ENCODE measurements at regions not wholly inside any gene's neighbourhood (a gene's known extent, or its start where the extent isn't known, plus 50 kb on each side); places are given as distances from the start of the nearest gene placed in this dataset.
"Not testable (repeated sequence)": the region's sequence is repeated elsewhere in the genome, so short reads cannot be mapped to it uniquely, and the experiment has no call there.

GRCh38 chr20:51154708-51155690, 132.1 kb upstream of the KCNG1 start:
- DNase-seq = no peak

GRCh38 chr20:51153867-51154707, 131.2 kb upstream of the KCNG1 start:
- DNase-seq = no peak

DNA sequence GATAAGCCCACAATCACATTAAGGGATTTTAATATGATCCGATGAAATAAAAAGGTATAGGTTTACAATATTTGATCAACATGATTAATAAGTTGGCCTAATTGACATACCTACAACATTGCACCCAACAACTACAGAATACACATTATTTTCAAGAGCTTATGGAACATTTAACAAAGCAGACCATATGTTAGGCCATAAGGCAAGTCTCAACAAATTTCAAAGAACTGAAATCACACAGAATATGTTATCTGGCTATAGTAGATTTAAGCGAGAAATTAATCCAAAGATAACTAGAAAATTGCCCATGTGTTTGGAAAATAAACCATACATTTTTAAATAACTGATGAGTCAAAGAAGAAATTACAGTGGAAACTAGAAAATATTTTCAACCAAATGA, 126.0 kb upstream of the KCNG1 start:
- DNase-seq = no peak

GRCh38 chr20:51144476-51144875, 121.6 kb upstream of the KCNG1 start:
- DNase-seq = no peak

- no peak for DNase-seq
Observed at GRCh38 chr20:51143652-51144051, 120.7 kb upstream of the KCNG1 start.

DNA sequence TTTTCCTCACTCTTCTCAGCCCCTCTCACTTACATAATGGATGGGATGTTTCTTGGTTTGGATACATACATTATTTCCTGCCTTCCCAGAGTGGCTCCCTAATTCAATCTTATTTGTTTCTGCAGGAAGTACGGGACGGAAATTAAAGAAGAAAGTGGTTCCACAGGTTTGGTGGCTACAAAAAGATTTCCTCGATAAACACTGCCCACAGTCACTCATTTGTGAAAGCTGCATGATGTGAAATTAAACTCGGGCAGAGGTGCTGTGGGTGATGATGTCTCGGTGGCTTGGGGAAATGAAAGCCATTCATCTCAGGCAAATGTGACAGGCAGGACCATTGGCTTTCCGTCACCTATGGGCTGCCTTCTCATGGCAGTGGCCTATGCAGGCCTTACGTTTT, 119.5 kb upstream of the KCNG1 start:
- DNase-seq = no peak

DNA sequence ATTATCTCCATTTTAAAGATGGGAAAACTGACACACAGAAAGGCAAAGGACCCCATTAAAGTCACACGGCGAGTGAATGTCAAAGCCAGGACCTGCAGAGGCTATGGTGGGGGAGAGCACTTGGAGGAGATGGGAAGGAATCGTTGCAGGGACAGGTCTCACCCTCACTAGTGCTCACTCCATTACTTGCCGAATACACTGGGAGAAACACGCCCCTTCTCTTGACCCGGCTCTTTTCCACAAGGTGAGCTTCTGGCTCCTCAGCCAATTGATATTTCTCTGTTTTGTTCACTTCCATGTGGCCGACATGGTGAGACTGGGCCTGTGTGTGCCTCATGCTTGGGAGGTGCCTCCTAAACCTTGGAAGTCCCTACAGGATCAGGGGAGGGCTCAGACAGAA, 117.8 kb upstream of the KCNG1 start:
- DNase-seq = no peak

- DNase-seq = no peak
Observed at GRCh38 chr20:51139891-51140290, 117.0 kb upstream of the KCNG1 start.

DNA sequence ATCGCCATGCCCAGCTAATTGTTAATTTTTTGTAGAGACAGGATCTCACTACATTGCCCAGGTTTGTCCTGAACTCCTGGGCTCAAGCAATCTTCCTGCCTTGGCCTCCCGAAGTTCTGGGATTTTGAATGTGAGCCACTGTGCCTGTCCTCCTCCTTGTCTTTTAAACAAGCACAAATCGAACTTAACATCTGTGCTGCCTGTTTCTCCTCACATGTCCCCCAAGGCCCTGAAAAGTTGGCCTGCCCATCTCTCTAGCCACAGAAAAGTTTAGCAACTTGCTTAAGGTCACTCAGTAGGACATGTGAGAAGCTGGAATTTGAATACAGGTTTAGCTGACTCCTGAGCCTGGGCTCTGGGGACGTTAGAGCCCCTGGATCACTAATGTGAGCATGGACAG, 115.7 kb upstream of the KCNG1 start:
- DNase-seq = no peak

DNA sequence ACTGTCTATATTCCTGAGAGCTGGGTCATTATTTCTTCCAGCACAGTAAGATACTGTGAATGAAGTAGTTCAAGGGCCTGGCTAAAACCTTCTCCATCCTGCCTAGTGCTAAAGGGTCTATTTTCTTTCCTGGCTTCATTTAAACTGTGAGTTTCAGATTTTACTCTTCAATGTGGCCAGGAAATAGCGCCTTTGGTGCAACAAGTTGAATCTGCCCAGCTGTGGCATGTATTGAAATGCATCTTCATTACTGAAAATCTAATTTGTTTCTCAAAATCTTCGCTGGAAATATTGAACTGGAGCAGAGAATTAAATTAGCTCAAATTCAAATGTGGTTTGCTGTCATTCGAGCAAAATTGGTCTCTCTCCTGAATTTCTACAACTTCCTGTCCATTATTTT, 114.6 kb upstream of the KCNG1 start:
- no peak for DNase-seq

GRCh38 chr20:51135926-51136715, 113.2 kb upstream of the KCNG1 start:
- DNase-seq = no peak

- no peak for DNase-seq
Observed at GRCh38 chr20:51134405-51134804, 111.5 kb upstream of the KCNG1 start.

- no peak for DNase-seq
Observed at GRCh38 chr20:51132279-51132678, 109.4 kb upstream of the KCNG1 start.

- no peak for DNase-seq
Observed at GRCh38 chr20:51131811-51132210, 108.9 kb upstream of the KCNG1 start.

DNA sequence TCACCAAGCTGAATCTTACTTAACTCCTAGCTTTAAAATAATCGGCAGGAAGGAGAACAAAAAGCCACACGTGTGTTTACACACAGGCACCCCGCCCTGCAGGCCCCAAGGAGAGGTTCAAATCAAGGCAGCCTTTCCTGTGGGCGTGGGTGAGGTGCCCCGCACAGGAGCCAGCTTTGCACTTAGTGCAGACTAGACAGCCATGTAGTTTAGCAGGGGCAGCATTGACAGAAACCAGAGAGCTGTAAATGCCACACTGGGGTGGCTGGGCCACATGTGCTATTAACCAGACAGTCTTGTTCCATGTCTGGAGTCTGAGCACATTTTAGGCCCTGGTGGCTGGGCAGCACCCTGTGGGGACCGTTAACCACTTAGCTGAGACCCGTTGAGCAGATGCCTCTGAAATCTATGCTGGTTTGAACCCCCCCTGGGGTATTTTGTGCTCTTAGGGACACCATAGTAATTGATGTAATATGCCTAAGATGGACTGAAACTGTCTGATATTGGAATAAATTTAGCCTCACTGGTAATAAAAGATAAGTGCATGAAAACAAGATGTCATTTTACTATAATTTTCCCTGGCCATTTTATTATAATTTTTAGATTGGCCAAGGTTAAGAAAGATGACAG, 106.4 kb upstream of the KCNG1 start:
- no peak for DNase-seq

GRCh38 chr20:51128198-51128597, 105.3 kb upstream of the KCNG1 start:
- no peak for DNase-seq

- no peak for DNase-seq
Observed at GRCh38 chr20:51127713-51128112, 104.8 kb upstream of the KCNG1 start.

DNA sequence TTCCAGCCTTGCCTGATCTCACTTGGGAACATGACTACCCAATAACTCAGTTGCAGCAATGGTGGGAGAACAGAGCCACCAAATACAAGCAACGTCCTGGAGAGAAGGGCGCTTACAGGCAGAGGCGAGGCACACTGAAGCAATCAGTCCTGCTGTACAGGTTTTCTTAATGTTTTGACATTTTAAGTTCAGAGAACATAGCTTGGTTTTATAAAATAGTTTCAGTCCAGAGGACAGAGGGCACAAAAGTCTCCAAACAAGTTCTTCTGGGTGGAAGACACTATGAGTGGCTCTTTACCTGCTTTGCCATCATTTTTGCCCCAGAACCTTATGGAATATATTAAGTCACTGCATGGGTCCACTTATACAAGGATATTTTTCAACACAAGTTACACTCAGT, 103.4 kb upstream of the KCNG1 start:
- no peak for DNase-seq

- no peak for DNase-seq
Observed at GRCh38 chr20:51125780-51126179, 102.9 kb upstream of the KCNG1 start.

DNA sequence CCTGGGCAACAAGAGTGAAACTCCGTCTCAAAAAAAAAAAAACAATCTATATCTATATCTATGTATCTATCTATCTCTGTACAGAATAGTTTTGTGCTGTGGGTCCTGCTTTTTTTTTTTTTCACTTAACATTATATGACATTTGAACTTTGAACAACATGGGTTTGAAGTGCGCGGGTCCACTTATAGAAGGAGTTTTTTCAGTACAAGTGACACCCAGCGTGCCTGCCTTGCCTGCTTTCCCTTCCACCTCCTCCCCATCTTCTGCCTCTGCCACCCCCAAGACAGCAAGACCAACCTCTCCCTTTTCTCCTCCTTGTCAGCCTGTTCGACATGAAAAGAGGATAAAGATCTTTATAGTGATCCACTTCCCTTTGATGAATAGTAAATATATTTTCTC, 102.2 kb upstream of the KCNG1 start:
- no peak for DNase-seq

DNA sequence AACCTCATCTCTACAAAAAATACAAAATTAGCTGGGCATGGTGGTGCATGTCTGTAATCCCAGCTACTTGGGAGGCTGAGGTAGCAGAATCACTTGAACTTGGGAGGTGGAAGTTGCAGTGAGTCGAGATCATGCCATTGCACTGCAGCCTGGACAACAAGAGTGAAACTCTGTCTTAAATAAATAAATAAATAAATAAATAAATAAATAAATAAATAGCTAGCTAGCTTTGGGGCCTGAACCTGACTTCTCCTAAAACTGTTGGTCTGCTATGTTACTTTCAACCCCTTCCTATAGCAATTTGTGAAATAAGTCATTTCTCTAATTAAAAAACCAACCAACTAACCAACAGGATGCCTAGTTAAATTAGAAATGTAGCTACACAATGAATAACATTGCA, 101.0 kb upstream of the KCNG1 start:
- DNase-seq = not testable (repeated sequence)

DNA sequence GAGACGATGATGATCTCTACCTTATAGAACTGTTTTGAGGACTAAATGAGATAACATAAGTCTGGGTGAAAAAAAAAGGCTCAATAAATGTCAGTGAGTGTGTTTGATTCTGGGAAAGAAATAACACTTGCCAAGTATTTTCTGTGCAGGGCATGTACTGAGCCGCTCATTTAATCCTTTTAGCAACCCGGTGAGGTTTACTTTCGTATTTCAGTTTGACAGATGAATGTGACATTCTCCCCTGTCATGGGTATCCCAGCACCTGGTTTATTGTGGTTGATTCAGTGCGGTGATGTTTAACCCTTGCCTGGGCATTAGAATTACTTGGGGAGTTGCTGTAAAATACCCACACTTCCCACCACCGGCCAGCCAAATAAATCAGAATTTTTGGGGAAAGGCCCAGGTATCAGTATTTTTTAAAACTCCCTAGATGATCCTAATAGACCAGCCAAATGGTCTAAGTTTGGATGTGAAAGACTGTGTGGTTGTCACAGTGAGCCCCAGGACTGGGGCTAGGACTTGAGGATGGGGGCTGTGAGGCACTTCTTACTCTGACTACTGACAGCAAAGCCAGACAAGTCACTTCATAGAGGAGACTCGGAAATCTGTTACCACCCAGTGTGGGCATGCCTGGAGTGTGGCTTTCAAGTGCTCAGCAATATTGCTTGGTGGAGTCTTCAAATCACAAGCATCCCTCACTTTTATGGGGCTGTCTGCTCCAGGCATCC, 100.2 kb upstream of the KCNG1 start:
- no peak for DNase-seq
